ENCODE measurements at regions not wholly inside any gene's neighbourhood (a gene's known extent, or its start where the extent isn't known, plus 50 kb on each side); places are given as distances from the start of the nearest gene placed in this dataset.

DNA sequence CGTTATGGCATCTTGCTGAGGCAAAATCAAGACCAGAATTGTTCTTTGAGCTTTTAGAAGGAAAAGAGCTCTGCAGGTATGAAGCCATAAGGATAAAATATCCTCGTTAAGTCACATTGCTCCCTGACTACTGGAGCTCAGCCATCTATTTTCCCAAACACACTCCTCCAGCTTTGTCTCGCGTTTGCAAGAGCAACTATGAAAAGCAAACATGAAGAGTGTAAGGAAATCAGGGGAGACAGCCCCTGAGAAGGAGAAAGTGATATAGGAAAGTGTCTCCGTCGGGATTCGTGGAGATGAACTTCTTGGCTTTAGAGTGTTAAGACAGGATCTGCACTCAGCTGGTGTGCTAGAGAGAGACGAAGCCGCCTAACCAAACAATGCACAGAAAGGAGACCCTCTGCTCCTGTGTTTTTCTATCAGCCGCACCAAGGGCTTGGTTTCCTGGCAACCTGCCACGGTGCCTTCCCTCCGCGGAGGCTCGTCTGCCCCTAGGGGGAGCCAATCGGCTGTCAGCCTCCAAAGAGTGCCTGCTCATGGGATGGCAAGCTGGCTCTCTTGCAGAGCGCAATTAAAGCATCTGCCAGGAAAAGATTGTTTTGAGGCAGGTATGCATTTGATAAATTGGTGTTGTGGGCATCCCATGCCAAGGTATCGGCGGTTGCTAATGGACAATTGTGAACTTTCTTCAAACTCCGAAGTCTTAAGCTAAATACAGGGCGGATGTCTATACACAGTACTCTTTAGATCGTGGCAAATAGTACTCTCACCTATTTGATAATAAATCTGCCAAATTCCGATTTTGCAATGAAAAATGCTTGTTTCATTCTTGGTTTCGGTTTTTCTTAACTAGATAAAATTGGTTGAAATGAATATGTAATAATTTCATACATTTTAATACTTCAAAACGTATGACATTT is 603.2 kb downstream of the RNF144B start:
- TF ChIP-seq, protein P1, sequence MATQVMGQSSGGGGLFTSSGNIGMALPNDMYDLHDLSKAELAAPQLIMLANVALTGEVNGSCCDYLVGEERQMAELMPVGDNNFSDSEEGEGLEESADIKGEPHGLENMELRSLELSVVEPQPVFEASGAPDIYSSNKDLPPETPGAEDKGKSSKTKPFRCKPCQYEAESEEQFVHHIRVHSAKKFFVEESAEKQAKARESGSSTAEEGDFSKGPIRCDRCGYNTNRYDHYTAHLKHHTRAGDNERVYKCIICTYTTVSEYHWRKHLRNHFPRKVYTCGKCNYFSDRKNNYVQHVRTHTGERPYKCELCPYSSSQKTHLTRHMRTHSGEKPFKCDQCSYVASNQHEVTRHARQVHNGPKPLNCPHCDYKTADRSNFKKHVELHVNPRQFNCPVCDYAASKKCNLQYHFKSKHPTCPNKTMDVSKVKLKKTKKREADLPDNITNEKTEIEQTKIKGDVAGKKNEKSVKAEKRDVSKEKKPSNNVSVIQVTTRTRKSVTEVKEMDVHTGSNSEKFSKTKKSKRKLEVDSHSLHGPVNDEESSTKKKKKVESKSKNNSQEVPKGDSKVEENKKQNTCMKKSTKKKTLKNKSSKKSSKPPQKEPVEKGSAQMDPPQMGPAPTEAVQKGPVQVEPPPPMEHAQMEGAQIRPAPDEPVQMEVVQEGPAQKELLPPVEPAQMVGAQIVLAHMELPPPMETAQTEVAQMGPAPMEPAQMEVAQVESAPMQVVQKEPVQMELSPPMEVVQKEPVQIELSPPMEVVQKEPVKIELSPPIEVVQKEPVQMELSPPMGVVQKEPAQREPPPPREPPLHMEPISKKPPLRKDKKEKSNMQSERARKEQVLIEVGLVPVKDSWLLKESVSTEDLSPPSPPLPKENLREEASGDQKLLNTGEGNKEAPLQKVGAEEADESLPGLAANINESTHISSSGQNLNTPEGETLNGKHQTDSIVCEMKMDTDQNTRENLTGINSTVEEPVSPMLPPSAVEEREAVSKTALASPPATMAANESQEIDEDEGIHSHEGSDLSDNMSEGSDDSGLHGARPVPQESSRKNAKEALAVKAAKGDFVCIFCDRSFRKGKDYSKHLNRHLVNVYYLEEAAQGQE (IDR thresholded peaks at IDR 0.05; ENCODE audit: low read depth): no peak
- 0 out of 2 replicates have a peak, but pooled peaks have one; percentile 30 for TF ChIP-seq NFIC (IDR thresholded peaks at IDR 0.05)
- peak; percentile 24; the same call in 1 of the 2 replicates for TF ChIP-seq RAD21 (IDR thresholded peaks at IDR 0.05; ENCODE audit: low read depth)
- no peak for TF ChIP-seq ZBTB7A (IDR thresholded peaks at IDR 0.05; ENCODE audit: low read depth)
- no peak for TF ChIP-seq CEBPB (IDR thresholded peaks at IDR 0.05)

DNA sequence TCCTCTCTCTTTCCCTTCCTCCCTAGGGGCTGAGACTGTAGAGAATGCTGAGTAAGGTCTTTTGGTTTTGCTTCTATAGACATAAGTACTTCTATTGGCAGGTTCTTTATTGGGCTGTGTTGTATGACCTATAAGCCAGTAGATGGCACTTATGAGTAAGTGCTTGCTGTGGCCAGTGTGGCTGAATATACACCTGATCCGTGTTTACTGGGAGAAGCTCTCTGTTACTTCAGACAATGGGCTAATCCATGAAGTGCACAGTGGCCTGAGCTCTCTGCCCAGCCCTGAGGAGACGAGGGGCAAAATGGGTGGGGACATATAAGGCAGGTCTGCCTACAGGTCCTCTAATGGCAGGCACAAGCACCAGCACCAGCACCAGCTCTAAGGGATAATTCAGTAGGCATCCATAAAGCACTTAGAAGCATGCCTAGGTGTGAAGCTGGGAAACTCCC is 610.3 kb downstream of the RNF144B start:
- TF ChIP-seq RAD21 (IDR thresholded peaks at IDR 0.05; ENCODE audit: low read depth) (peak; percentile 64), FOXM1 (IDR thresholded peaks at IDR 0.05; ENCODE audit: borderline replicate concordance, low read depth) (no peak)
- TF ChIP-seq, protein P2, sequence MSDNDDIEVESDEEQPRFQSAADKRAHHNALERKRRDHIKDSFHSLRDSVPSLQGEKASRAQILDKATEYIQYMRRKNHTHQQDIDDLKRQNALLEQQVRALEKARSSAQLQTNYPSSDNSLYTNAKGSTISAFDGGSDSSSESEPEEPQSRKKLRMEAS (IDR thresholded peaks at IDR 0.05): no peak

DNA sequence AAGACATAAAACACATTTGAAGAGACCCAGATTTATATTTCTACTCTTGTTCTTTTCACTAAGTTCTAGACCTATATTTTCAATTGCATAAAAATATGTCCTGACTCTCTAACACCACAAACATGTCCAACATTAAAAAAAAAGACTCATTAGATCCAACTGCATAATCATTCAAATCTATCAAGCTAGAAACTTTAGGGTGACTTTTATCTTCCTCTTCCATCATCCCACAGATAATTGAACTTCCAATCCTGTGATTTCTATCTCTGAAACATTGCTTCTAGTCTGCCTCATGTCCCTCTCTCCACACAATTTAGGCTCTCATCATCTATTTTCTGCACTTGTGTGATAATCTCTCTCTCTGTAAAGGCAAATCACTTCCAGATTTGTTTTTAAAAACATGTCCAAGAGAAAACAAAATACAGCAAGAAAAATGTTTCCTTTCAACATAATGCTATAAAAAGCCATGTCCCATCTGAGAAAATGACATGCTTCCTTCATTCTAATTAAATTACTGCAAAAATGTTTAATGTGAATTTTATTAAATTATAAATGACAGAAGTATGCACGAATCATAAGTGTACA is 615.9 kb downstream of the RNF144B start:
- TF ChIP-seq CREB1 (IDR thresholded peaks at IDR 0.05; ENCODE audit: low read depth): no peak
- TF ChIP-seq, protein P2 (IDR thresholded peaks at IDR 0.05): no peak

DNA sequence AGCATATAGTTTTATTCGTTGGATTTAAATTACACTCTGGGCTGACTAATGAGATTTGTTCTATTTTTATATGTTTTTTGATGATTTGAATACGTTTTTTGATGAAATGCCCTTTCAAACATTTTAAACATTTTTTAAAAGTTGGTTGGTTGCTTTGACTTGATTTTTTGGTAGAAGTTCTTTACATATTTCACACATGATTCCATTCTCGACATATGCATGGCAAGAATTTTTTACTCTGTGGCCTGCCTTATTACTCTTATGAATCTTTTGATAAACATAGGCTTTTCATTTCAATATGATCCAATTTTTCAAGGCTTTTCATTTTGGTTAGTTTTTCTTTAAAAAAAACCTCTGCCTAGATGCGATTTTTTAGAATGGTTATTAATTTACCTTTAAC is 617.0 kb downstream of the RNF144B start:
- TF ChIP-seq TCF12 (IDR thresholded peaks at IDR 0.05; ENCODE audit: low read depth): no peak
- no peak for TF ChIP-seq RAD21 (IDR thresholded peaks at IDR 0.05; ENCODE audit: low read depth)
- no peak for TF ChIP-seq TEAD4 (IDR thresholded peaks at IDR 0.05)
- no peak for TF ChIP-seq EGR1 (IDR thresholded peaks at IDR 0.05)
- no peak for TF ChIP-seq YY1 (IDR thresholded peaks at IDR 0.05; ENCODE audit: low read depth)
- TF ChIP-seq CREB1 (IDR thresholded peaks at IDR 0.05; ENCODE audit: low read depth): no peak
- TF ChIP-seq, protein P2 (IDR thresholded peaks at IDR 0.05): no peak
- no peak for TF ChIP-seq CEBPB (IDR thresholded peaks at IDR 0.05)
- TF ChIP-seq, protein P3, sequence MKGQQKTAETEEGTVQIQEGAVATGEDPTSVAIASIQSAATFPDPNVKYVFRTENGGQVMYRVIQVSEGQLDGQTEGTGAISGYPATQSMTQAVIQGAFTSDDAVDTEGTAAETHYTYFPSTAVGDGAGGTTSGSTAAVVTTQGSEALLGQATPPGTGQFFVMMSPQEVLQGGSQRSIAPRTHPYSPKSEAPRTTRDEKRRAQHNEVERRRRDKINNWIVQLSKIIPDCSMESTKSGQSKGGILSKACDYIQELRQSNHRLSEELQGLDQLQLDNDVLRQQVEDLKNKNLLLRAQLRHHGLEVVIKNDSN (IDR thresholded peaks at IDR 0.05): no peak
- no peak for TF ChIP-seq NFIC (IDR thresholded peaks at IDR 0.05)
- TF ChIP-seq EP300 (IDR thresholded peaks at IDR 0.05; ENCODE audit: borderline replicate concordance): no peak
- no peak for TF ChIP-seq TAF1 (IDR thresholded peaks at IDR 0.05; ENCODE audit: low read depth)

DNA sequence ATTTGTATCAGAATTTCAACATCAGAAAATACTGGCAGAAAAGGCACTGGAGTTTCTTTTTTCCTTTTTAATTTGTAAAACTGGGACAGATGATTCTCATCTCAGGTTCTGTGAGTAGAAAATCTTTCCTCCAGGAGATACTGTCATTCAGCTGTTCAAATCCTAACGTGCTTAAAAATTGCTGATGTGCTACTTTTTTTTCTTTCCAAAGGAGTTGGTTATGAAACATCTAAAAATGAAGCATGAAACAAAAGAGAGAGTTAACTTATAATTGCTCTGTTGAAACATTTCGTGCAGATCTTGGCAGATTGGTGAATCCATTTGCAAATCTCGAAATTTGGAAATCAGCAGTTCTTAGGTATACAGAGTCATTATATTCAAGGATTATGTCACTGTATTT is 622.6 kb downstream of the RNF144B start:
- TF ChIP-seq RAD21 (IDR thresholded peaks at IDR 0.05; ENCODE audit: low read depth): no peak
- TF ChIP-seq CEBPB (IDR thresholded peaks at IDR 0.05): no peak
- TF ChIP-seq TCF12 (IDR thresholded peaks at IDR 0.05; ENCODE audit: low read depth): no peak
- TF ChIP-seq EGR1 (IDR thresholded peaks at IDR 0.05): no peak
- no peak for TF ChIP-seq FOXM1 (IDR thresholded peaks at IDR 0.05; ENCODE audit: borderline replicate concordance, low read depth)
- TF ChIP-seq TEAD4 (IDR thresholded peaks at IDR 0.05): no peak
- TF ChIP-seq, protein P1 (IDR thresholded peaks at IDR 0.05; ENCODE audit: low read depth): no peak
- TF ChIP-seq, protein P3 (IDR thresholded peaks at IDR 0.05): no peak
- TF ChIP-seq, protein P2 (IDR thresholded peaks at IDR 0.05): no peak
- TF ChIP-seq NFIC (IDR thresholded peaks at IDR 0.05): no peak
- no peak for TF ChIP-seq TAF1 (IDR thresholded peaks at IDR 0.05; ENCODE audit: low read depth)
- TF ChIP-seq YY1 (IDR thresholded peaks at IDR 0.05; ENCODE audit: low read depth): no peak
- TF ChIP-seq EP300 (IDR thresholded peaks at IDR 0.05; ENCODE audit: borderline replicate concordance): no peak
- no peak for TF ChIP-seq ZBTB7A (IDR thresholded peaks at IDR 0.05; ENCODE audit: low read depth)
- TF ChIP-seq CREB1 (IDR thresholded peaks at IDR 0.05; ENCODE audit: low read depth): no peak
